Sigmoid colon (tissue), 6 donors: ENCODE measurements at regions not wholly inside any gene's neighbourhood (a gene's known extent, or its start where the extent isn't known, plus 50 kb on each side); places are given as distances from the start of the nearest gene placed in this dataset.
"Not testable (repeated sequence)": the region's sequence is repeated elsewhere in the genome, so short reads cannot be mapped to it uniquely, and the experiment has no call there.

Experiments used
- DNase-seq: peaks from one replicate; pipeline ENCODE4 v3.0.0-alpha.2; 2019
- H3K27ac ChIP-seq, 4 donors: fragments of 200-600 bp; sonication (generic); one replicate each; pipeline ENCODE4 v1.5.1; 2016 to 2019; ENCODE audit warnings: mild to moderate bottlenecking in 1 of 4
- H3K27me3 ChIP-seq, 3 donors: fragments of 200-600 bp; sonication (generic); one replicate each; pipeline ENCODE4 v1.5.1; 2019; ENCODE audit warnings: mild to moderate bottlenecking in 1 of 3
- H3K36me3 ChIP-seq, 4 donors: fragments of 200-600 bp; sonication (generic); one replicate each; pipeline ENCODE4 v1.5.1; 2016 to 2019
- H3K4me1 ChIP-seq, 4 donors: fragments of 200-600 bp; sonication (generic); one replicate each; pipeline ENCODE4 v1.5.1; 2017 to 2019
- H3K4me3 ChIP-seq, 4 donors: fragments of 200-600 bp; sonication (generic); one replicate each; pipeline ENCODE4 v1.5.1; 2017 to 2019; ENCODE audit warnings: mild to moderate bottlenecking in 2 of 4, moderate library complexity in 1 of 4
- H3K9me3 ChIP-seq, 4 donors: fragments of 200-600 bp in 3 of 4; sonication (generic) in 3 of 4; one replicate each; pipeline versions ENCODE4 v1.5.1 to v1.6.1; 2013 to 2019
- EP300 ChIP-seq, 4 donors: sonication (generic); formaldehyde crosslinking; IDR thresholded peaks; one replicate each; pipeline ENCODE4 v1.6.1; 2017; ENCODE audit warnings: antibody characterized with exemption in 4 of 4
- POLR2A ChIP-seq, 2 donors: fragments of 450-650 bp; IDR thresholded peaks; one replicate each; pipeline ENCODE4 v1.6.1; 2016; ENCODE audit warnings: antibody characterized with exemption in 2 of 2, mild to moderate bottlenecking in 2 of 2, moderate library complexity in 2 of 2
- POLR2AphosphoS5 ChIP-seq, 4 donors: sonication (generic); formaldehyde crosslinking; IDR thresholded peaks; one replicate each; pipeline ENCODE4 v1.6.1; 2017; ENCODE audit warnings: antibody characterized with exemption in 4 of 4
- whole genome bisulfite sequencing, 2 donors: extraction: QIAGEN DNeasy Blood & Tissue Kit; methylation state at CpG; one replicate each; pipeline ENCODE4 v1.1.7; 2013; 5-methylcytosine and 5-hydroxymethylcytosine counted together
- intact Hi-C: fragments of 100-400 bp; cut with DNase I; formaldehyde crosslinking; loops from one replicate; pipeline ENCODE4 v1.15.1; 2023
- TF ChIP-seq, protein P1 (sequence below), 4 experiments: fragments of 450-650 bp in 3 of 4; fragments of 200-600 bp in 1 of 4; IDR thresholded peaks; one replicate each; pipeline ENCODE4 v1.5.1; 2016 to 2019; ENCODE audit warnings: antibody characterized with exemption in 4 of 4, mild to moderate bottlenecking in 3 of 4, moderate library complexity in 2 of 4
- donor health status: healthy with polysubstance abuse.
- donor health status: healthy.

DNA sequence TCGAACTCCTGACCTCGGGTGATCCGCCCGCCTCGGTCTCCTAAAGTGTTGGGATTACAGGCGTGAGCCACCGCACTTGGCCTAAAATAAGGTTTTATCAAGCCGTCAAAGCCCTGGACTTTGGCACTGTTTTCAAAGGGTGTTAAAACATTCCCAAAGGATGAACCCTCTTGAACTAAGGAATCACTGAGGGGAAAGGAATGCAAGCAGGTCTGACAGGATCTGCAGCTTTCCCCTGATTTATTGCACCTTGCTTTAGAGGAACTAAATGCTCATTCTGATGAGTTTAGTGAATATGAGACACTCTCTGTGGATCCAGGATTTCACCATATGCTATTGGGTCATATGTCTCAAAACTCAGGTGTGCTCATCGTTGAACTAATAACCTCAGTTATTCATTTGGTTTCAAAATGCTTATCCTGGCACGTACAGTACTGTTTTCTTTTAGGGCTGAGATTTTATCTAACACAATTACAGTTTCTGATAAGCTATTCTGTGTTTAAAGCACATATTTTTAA lies 63.0 kb upstream of the TSC22D2 start:
- no peak for DNase-seq
- Histone ChIP-seq H3K9me3 (no peaks in the 10 kb centered on the region), H3K27me3 (no peaks in the 10 kb centered on the region), H3K4me3 (no peak overlapping the region), H3K27ac (no peak overlapping the region), H3K4me1 (peaks cover 0 to 37% (median 30%) of the 10 kb centered on the region in 4 donors), H3K36me3 (no peaks in the 10 kb centered on the region)
- intact Hi-C loops: loop anchor here (5.0 kb wide), 1 partner anchor 62 kb away; the partner anchor contains the start of gene TSC22D2
- TF ChIP-seq POLR2AphosphoS5 (IDR thresholded peaks at IDR 0.05) (no peak), POLR2A (IDR thresholded peaks at IDR 0.05) (no peak), EP300 (IDR thresholded peaks at IDR 0.05) (no peak)
- TF ChIP-seq, protein P1, sequence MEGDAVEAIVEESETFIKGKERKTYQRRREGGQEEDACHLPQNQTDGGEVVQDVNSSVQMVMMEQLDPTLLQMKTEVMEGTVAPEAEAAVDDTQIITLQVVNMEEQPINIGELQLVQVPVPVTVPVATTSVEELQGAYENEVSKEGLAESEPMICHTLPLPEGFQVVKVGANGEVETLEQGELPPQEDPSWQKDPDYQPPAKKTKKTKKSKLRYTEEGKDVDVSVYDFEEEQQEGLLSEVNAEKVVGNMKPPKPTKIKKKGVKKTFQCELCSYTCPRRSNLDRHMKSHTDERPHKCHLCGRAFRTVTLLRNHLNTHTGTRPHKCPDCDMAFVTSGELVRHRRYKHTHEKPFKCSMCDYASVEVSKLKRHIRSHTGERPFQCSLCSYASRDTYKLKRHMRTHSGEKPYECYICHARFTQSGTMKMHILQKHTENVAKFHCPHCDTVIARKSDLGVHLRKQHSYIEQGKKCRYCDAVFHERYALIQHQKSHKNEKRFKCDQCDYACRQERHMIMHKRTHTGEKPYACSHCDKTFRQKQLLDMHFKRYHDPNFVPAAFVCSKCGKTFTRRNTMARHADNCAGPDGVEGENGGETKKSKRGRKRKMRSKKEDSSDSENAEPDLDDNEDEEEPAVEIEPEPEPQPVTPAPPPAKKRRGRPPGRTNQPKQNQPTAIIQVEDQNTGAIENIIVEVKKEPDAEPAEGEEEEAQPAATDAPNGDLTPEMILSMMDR (IDR thresholded peaks at IDR 0.05): no peak
- 21 to 66% methylated on average over 10 of the region's 10 CpGs for WGBS, 2 donors

DNA sequence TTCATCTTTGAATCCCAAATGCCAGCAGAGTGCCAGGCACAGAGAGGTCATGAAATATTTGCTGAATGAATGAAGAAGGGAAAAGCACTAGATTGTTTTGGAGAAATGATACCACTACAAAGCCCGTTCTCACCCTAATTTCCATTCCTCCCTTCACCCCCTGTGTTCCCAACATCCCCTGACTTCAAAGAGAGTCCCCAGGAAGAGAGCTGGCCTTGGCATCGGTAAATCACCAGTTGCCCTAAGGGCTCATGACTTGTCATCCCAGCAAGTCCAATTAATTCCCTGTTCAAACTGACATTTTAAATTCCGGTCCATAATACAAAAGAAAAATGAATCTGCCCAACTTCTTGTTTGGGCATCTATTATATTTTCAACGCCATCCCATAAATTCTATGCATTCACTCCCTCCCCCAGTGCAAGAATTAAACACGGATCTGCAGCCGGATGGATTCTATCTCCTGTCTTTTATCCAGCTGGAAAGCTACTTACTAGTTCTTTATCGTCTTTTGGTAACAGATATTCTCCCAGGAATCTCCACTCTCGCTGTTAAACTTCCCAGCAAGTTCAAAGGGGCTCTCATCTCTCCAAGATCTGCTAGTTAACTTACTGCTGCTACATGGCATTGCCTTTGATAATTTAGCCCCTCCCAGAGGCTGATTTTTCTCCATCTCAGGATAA lies 63.9 kb upstream of the TSC22D2 start:
- no peaks in the 10 kb centered on the region for H3K27me3 ChIP-seq
- 82 to 84% methylated on average over 8 of the region's 8 CpGs for WGBS, 2 donors
- H3K36me3 ChIP-seq: no peaks in the 10 kb centered on the region
- peaks cover 0 to 29% (median 22%) of the 10 kb centered on the region in 4 donors for H3K4me1 ChIP-seq
- TF ChIP-seq POLR2AphosphoS5 (IDR thresholded peaks at IDR 0.05) (no peak), POLR2A (IDR thresholded peaks at IDR 0.05) (no peak), EP300 (IDR thresholded peaks at IDR 0.05) (no peak)
- TF ChIP-seq, protein P1 (IDR thresholded peaks at IDR 0.05): no peak
- intact Hi-C loops: no loop called here
- no peak overlapping the region for H3K27ac ChIP-seq
- DNase-seq: no peak
- no peaks in the 10 kb centered on the region for H3K9me3 ChIP-seq
- no peak overlapping the region for H3K4me3 ChIP-seq

DNA sequence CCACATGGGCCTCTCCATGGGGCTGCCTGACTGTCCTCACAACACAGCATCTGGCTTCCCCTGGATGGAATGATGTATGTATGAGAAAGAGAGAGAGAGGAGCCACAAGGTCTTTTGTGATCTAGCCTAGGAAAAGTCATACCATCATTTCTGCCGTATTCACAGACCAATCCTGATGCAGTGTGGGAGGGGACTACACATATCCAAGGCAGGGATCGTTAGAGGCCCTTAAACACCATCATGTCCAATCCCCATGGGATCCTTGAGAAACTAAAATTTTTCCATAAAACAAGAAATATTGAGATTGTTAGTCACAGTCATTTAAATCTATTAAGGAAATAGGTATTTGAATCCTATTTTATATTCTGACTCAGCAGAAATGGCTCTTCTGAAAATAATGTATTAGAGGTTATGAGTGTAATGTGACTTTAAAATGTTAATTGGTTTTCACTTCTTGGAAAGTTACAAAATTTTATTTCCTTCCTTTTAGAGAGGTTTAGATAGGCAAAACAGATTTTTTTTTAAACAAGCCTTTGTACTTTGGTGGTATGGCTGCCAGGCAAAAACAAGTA lies 65.1 kb upstream of the TSC22D2 start:
- Histone ChIP-seq H3K27me3 (no peaks in the 10 kb centered on the region), H3K4me1 (peaks cover 0 to 16% (median 9%) of the 10 kb centered on the region in 4 donors), H3K9me3 (no peaks in the 10 kb centered on the region), H3K4me3 (no peak overlapping the region), H3K36me3 (no peaks in the 10 kb centered on the region), H3K27ac (no peak overlapping the region)
- TF ChIP-seq EP300 (IDR thresholded peaks at IDR 0.05) (no peak), POLR2AphosphoS5 (IDR thresholded peaks at IDR 0.05) (no peak), POLR2A (IDR thresholded peaks at IDR 0.05) (no peak)
- TF ChIP-seq, protein P1 (IDR thresholded peaks at IDR 0.05): no peak
- WGBS, 2 donors: 91 to 99% methylated on average over 2 of the region's 2 CpGs
- intact Hi-C loops: no loop called here
- no peak for DNase-seq

DNA sequence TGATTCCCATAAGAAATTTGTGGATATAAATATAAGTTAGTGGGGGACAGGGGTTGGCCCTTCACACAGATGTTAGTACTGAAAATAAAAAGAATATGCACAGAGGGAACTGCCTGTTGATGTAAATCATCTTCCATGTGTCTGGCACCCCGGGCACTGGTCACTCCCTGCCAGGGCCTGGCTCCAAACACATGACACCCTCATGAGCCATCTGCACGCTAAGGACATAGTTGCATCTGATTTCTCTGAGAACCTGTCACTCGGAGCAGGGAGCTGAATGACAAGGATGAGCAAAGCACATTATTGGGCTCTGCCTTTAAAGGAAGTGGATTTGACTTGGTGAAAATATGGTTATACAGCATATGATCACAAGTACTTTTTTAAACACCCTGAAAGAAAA lies 66.2 kb upstream of the TSC22D2 start:
- Histone ChIP-seq H3K27me3 (no peaks in the 10 kb centered on the region), H3K27ac (no peak overlapping the region), H3K4me3 (no peak overlapping the region), H3K36me3 (no peaks in the 10 kb centered on the region), H3K4me1 (peaks cover 0 to 6% (median 3%) of the 10 kb centered on the region in 4 donors), H3K9me3 (no peaks in the 10 kb centered on the region)
- DNase-seq: no peak
- WGBS, 2 donors: 74 to 76% methylated on average over 3 of the region's 3 CpGs
- no peak for TF ChIP-seq POLR2AphosphoS5 (IDR thresholded peaks at IDR 0.05)
- no peak for TF ChIP-seq POLR2A (IDR thresholded peaks at IDR 0.05)
- TF ChIP-seq EP300 (IDR thresholded peaks at IDR 0.05): no peak
- TF ChIP-seq, protein P1 (IDR thresholded peaks at IDR 0.05): no peak
- intact Hi-C loops: no loop called here

DNA sequence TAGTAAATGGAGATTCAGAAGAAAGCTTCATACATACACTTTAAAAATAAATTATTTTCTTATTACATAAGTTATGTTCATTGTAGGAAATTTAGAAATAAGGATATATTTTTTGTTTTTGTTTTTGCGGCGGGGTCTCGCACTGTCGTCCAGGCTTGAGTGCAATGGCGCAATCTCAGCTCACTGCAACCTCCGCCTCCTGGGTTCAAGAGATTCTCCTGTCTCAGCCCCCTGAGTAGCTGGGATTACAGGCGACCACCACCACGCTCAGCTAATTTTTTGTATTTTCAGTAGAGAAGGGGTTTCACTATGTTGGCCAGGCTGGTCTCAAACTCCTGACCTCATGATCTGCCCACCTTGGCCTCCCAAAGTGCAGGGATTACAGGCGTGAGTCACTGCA lies 71.7 kb upstream of the TSC22D2 start:
- intact Hi-C loops, H3K9me3 ChIP-seq, DNase-seq, H3K36me3 ChIP-seq, H3K4me3 ChIP-seq, H3K27ac ChIP-seq, H3K4me1 ChIP-seq, H3K27me3 ChIP-seq: not testable (repeated sequence)
- 93 to 95% methylated on average over 9 of the region's 9 CpGs for WGBS, 2 donors
